Stimulated activated CD4-positive, alpha-beta T cell treated with anti-CD3 and anti-CD28 coated beads, Interleukin-15, amount 100 ng/mL, for 48 hours (primary cell): ENCODE measurements at regions not wholly inside any gene's neighbourhood (a gene's known extent, or its start where the extent isn't known, plus 50 kb on each side); places are given as distances from the start of the nearest gene placed in this dataset.
"Not testable (repeated sequence)": the region's sequence is repeated elsewhere in the genome, so short reads cannot be mapped to it uniquely, and the experiment has no call there.

Experiments
- DNase-seq, 2 donors: peaks; one replicate each; pipeline ENCODE4 v3.0.0-alpha.2; 2020; ENCODE audit warnings: low read depth in 2 of 2

- DNase-seq = no peak
Observed at GRCh38 chrX:140447150-140447549, 57.7 kb downstream of the SOX3 start.

GRCh38 chrX:140440876-140441275, 64.0 kb downstream of the SOX3 start:
- DNase-seq = no peak

- DNase-seq = no peak
Observed at GRCh38 chrX:140439476-140439875, 65.4 kb downstream of the SOX3 start.

- no peak for DNase-seq
Observed at GRCh38 chrX:140434347-140434746, 70.5 kb downstream of the SOX3 start.

GRCh38 chrX:140433582-140433981, 71.3 kb downstream of the SOX3 start:
- DNase-seq = no peak

- no peak for DNase-seq
Observed at GRCh38 chrX:140432346-140433175, 72.3 kb downstream of the SOX3 start.

- no peak for DNase-seq
Observed at GRCh38 chrX:140431521-140431920, 73.3 kb downstream of the SOX3 start.

GRCh38 chrX:140425712-140426395, 79.0 kb downstream of the SOX3 start:
- DNase-seq = no peak

GRCh38 chrX:140422501-140422900, 82.4 kb downstream of the SOX3 start:
- no peak for DNase-seq

- not testable (repeated sequence) for DNase-seq
Observed at GRCh38 chrX:140402131-140402530, 102.7 kb downstream of the SOX3 start.

- not testable (repeated sequence) for DNase-seq
Observed at GRCh38 chrX:140396326-140396725, 108.5 kb downstream of the SOX3 start.

- no peak for DNase-seq
Observed at GRCh38 chrX:140393507-140393906, 111.4 kb downstream of the SOX3 start.

- no peak for DNase-seq
Observed at GRCh38 chrX:140391313-140391712, 113.6 kb downstream of the SOX3 start.

GRCh38 chrX:140389331-140389730, 115.5 kb downstream of the SOX3 start:
- no peak for DNase-seq

GRCh38 chrX:140362861-140363260, 142.0 kb downstream of the SOX3 start:
- no peak for DNase-seq

- no peak for DNase-seq
Observed at GRCh38 chrX:140360924-140361323, 143.9 kb downstream of the SOX3 start.

- no peak for DNase-seq
Observed at GRCh38 chrX:140360284-140360683, 144.6 kb downstream of the SOX3 start.

- DNase-seq = no peak
Observed at GRCh38 chrX:140355922-140356321, 148.9 kb downstream of the SOX3 start.

- no peak for DNase-seq
Observed at GRCh38 chrX:140355429-140355828, 149.4 kb downstream of the SOX3 start.

- no peak for DNase-seq
Observed at GRCh38 chrX:140354431-140355120, 150.3 kb downstream of the SOX3 start.

GRCh38 chrX:140346729-140347128, 158.1 kb downstream of the SOX3 start:
- DNase-seq = no peak

GRCh38 chrX:140343226-140343868, 161.5 kb downstream of the SOX3 start:
- DNase-seq = no peak
